HG02623 (cell line): ENCODE measurements at regions not wholly inside any gene's neighbourhood (a gene's known extent, or its start where the extent isn't known, plus 50 kb on each side); places are given as distances from the start of the nearest gene placed in this dataset.
"Not testable (repeated sequence)": the region's sequence is repeated elsewhere in the genome, so short reads cannot be mapped to it uniquely, and the experiment has no call there.

Experiments used
- ATAC-seq: cut with Tn5 transposase; IDR thresholded peaks from one replicate; pipeline ENCODE4 v1.9.1; 2021; ENCODE audit warnings: moderate library complexity; ENCODE audit not compliant: unreplicated experiment

GRCh38 chr14:86943391-86944365, 1049.3 kb downstream of the GALC start:
- no peak for ATAC-seq

- no peak for ATAC-seq
Measured at GRCh38 chr14:86942936-86943335, 1050.0 kb downstream of the GALC start.

- no peak for ATAC-seq
Measured at GRCh38 chr14:86940106-86940505, 1052.9 kb downstream of the GALC start.

GRCh38 chr14:86938320-86938719, 1054.7 kb downstream of the GALC start:
- no peak for ATAC-seq

GRCh38 chr14:86936556-86936955, 1056.4 kb downstream of the GALC start:
- ATAC-seq = no peak

- ATAC-seq = no peak
Measured at GRCh38 chr14:86935241-86935885, 1057.6 kb downstream of the GALC start.

GRCh38 chr14:86933958-86934595, 1058.9 kb downstream of the GALC start:
- ATAC-seq = no peak

GRCh38 chr14:86933460-86933859, 1059.5 kb downstream of the GALC start:
- ATAC-seq = no peak

GRCh38 chr14:86915406-86915805, 1077.6 kb downstream of the GALC start:
- ATAC-seq = no peak

- ATAC-seq = no peak
Measured at GRCh38 chr14:86912709-86913108, 1080.3 kb downstream of the GALC start.

- no peak for ATAC-seq
Measured at GRCh38 chr14:86911486-86911885, 1081.5 kb downstream of the GALC start.

GRCh38 chr14:86905386-86905926, 1087.5 kb downstream of the GALC start:
- not testable (repeated sequence) for ATAC-seq

GRCh38 chr14:86902176-86902950, 1090.6 kb downstream of the GALC start:
- no peak for ATAC-seq

- no peak for ATAC-seq
Measured at GRCh38 chr14:86897704-86898513, 1095.1 kb downstream of the GALC start.

- ATAC-seq = no peak
Measured at GRCh38 chr14:86897224-86897623, 1095.8 kb downstream of the GALC start.

- no peak for ATAC-seq
Measured at GRCh38 chr14:86896701-86897100, 1096.3 kb downstream of the GALC start.

GRCh38 chr14:86892152-86892956, 1100.6 kb downstream of the GALC start:
- ATAC-seq = no peak

- ATAC-seq = no peak
Measured at GRCh38 chr14:86885280-86885679, 1107.7 kb downstream of the GALC start.

- no peak for ATAC-seq
Measured at GRCh38 chr14:86884498-86884897, 1108.5 kb downstream of the GALC start.
